ENCODE measurements at regions not wholly inside any gene's neighbourhood (a gene's known extent, or its start where the extent isn't known, plus 50 kb on each side); places are given as distances from the start of the nearest gene placed in this dataset.

DNA sequence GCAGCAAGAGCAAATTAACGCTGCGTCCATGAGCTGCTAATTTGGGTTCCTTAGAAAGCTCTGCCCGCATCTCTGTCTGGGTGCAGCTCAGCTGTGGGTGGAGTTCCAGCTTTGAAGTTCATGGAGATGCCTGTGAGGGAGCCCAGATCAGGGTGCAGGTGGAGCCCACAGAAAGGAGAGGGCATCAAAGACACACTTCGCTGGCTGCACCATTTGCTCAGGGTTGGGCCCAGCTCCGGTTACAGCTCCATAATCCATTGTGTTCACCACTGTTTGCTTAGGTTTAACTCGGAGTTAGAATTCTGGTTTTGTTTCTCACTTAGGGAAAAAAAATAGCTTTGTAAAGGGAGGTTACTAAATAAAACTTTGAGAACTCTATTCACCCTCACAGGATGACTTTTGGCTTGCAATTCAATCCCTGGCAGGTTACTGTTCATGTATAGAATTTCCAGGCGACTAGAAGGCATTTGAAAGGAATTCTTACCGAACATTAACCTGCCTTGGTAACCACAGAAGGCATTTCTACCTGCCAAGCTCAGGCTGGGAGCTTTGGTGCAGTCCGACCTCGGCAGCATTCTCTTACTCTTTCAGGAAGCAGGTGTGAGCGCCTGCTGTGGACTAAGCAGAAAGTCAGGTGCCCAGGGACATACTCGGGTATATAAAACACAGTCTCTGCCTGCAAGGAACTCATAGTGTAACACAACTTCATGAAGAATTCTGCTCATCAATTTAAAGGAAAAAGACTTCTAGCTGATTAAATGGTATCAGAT is 179.5 kb upstream of the RNF32 start:
- TF ChIP-seq EZH2 (IDR thresholded peaks at IDR 0.05; ENCODE audit: low read depth, unreplicated experiment), result no peak
- TF ChIP-seq, protein P1, sequence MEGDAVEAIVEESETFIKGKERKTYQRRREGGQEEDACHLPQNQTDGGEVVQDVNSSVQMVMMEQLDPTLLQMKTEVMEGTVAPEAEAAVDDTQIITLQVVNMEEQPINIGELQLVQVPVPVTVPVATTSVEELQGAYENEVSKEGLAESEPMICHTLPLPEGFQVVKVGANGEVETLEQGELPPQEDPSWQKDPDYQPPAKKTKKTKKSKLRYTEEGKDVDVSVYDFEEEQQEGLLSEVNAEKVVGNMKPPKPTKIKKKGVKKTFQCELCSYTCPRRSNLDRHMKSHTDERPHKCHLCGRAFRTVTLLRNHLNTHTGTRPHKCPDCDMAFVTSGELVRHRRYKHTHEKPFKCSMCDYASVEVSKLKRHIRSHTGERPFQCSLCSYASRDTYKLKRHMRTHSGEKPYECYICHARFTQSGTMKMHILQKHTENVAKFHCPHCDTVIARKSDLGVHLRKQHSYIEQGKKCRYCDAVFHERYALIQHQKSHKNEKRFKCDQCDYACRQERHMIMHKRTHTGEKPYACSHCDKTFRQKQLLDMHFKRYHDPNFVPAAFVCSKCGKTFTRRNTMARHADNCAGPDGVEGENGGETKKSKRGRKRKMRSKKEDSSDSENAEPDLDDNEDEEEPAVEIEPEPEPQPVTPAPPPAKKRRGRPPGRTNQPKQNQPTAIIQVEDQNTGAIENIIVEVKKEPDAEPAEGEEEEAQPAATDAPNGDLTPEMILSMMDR (conservative IDR thresholded peaks at IDR 0.05; ENCODE audit: low read depth in 2 of 2), result no peak
- TF ChIP-seq, protein P2, sequence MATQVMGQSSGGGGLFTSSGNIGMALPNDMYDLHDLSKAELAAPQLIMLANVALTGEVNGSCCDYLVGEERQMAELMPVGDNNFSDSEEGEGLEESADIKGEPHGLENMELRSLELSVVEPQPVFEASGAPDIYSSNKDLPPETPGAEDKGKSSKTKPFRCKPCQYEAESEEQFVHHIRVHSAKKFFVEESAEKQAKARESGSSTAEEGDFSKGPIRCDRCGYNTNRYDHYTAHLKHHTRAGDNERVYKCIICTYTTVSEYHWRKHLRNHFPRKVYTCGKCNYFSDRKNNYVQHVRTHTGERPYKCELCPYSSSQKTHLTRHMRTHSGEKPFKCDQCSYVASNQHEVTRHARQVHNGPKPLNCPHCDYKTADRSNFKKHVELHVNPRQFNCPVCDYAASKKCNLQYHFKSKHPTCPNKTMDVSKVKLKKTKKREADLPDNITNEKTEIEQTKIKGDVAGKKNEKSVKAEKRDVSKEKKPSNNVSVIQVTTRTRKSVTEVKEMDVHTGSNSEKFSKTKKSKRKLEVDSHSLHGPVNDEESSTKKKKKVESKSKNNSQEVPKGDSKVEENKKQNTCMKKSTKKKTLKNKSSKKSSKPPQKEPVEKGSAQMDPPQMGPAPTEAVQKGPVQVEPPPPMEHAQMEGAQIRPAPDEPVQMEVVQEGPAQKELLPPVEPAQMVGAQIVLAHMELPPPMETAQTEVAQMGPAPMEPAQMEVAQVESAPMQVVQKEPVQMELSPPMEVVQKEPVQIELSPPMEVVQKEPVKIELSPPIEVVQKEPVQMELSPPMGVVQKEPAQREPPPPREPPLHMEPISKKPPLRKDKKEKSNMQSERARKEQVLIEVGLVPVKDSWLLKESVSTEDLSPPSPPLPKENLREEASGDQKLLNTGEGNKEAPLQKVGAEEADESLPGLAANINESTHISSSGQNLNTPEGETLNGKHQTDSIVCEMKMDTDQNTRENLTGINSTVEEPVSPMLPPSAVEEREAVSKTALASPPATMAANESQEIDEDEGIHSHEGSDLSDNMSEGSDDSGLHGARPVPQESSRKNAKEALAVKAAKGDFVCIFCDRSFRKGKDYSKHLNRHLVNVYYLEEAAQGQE (IDR thresholded peaks at IDR 0.05; ENCODE audit: unreplicated experiment), result no peak

All from GM23338 (cell line).